ENCODE measurements at regions not wholly inside any gene's neighbourhood (a gene's known extent, or its start where the extent isn't known, plus 50 kb on each side); places are given as distances from the start of the nearest gene placed in this dataset.

GRCh38 chrX:20394451-20394850 lies 127.7 kb upstream of the RPS6KA3 start:
- 89 to 92% methylated on average over 4 of the region's 4 CpGs for WGBS, 2 donors
- Histone ChIP-seq H3K9me3 (no peaks in the 10 kb centered on the region), H3K27ac (no peak overlapping the region), H3K4me1 (peaks cover 0 to 4% (median 0%) of the 10 kb centered on the region in 4 donors), H3K27me3 (no peaks in the 10 kb centered on the region), H3K36me3 (no peaks in the 10 kb centered on the region), H3K4me3 (no peak overlapping the region)
- TF ChIP-seq EP300 (IDR thresholded peaks at IDR 0.05) (no peak), POLR2AphosphoS5 (IDR thresholded peaks at IDR 0.05) (no peak), POLR2A (IDR thresholded peaks at IDR 0.05) (no peak), CTCF (IDR thresholded peaks at IDR 0.05) (no peak)
- intact Hi-C loops (cut with DNase I) = no loop called here
- no peak for DNase-seq

- DNase-seq = no peak
- intact Hi-C loops (cut with DNase I) = no loop called here
- Histone ChIP-seq H3K9me3 (no peaks in the 10 kb centered on the region), H3K27me3 (no peaks in the 10 kb centered on the region), H3K36me3 (no peaks in the 10 kb centered on the region), H3K4me3 (no peak overlapping the region), H3K4me1 (peaks cover 0 to 4% (median 0%) of the 10 kb centered on the region in 4 donors), H3K27ac (no peak overlapping the region)
- TF ChIP-seq POLR2AphosphoS5 (IDR thresholded peaks at IDR 0.05) (no peak), POLR2A (IDR thresholded peaks at IDR 0.05) (no peak), EP300 (IDR thresholded peaks at IDR 0.05) (no peak), CTCF (IDR thresholded peaks at IDR 0.05) (no peak)
- 8 to 58% methylated on average over 1 of the region's 1 CpG for WGBS, 2 donors
Measured at GRCh38 chrX:20393944-20394343, 127.2 kb upstream of the RPS6KA3 start.

GRCh38 chrX:20388594-20388993 lies 121.9 kb upstream of the RPS6KA3 start:
- Histone ChIP-seq H3K27me3 (no peaks in the 10 kb centered on the region), H3K4me1 (no peaks in the 10 kb centered on the region), H3K36me3 (no peaks in the 10 kb centered on the region), H3K9me3 (no peaks in the 10 kb centered on the region), H3K27ac (no peak overlapping the region), H3K4me3 (no peak overlapping the region)
- DNase-seq = no peak
- no peak for TF ChIP-seq POLR2AphosphoS5 (IDR thresholded peaks at IDR 0.05)
- no peak for TF ChIP-seq POLR2A (IDR thresholded peaks at IDR 0.05)
- TF ChIP-seq EP300 (IDR thresholded peaks at IDR 0.05) = no peak
- no peak for TF ChIP-seq CTCF (IDR thresholded peaks at IDR 0.05)
- WGBS, 2 donors = 76 to 87% methylated on average over 5 of the region's 5 CpGs
- intact Hi-C loops (cut with DNase I) = no loop called here

- H3K27ac ChIP-seq = no peak overlapping the region
- H3K4me3 ChIP-seq = no peak overlapping the region
- TF ChIP-seq POLR2A (IDR thresholded peaks at IDR 0.05) = no peak
- TF ChIP-seq EP300 (IDR thresholded peaks at IDR 0.05) = no peak
- TF ChIP-seq CTCF (IDR thresholded peaks at IDR 0.05) = no peak
- TF ChIP-seq POLR2AphosphoS5 (IDR thresholded peaks at IDR 0.05) = no peak
- no peaks in the 10 kb centered on the region for H3K27me3 ChIP-seq
- DNase-seq = no peak
- intact Hi-C loops (cut with DNase I) = no loop called here
- H3K9me3 ChIP-seq = no peaks in the 10 kb centered on the region
- no peaks in the 10 kb centered on the region for H3K4me1 ChIP-seq
- no peaks in the 10 kb centered on the region for H3K36me3 ChIP-seq
- 23 to 39% methylated on average over 1 of the region's 1 CpG for WGBS, 2 donors
Measured at GRCh38 chrX:20383477-20383876, 116.8 kb upstream of the RPS6KA3 start.

GRCh38 chrX:20382518-20383297 lies 116.0 kb upstream of the RPS6KA3 start:
- Histone ChIP-seq H3K9me3 (no peaks in the 10 kb centered on the region), H3K4me1 (no peaks in the 10 kb centered on the region), H3K4me3 (no peak overlapping the region), H3K27ac (no peak overlapping the region), H3K36me3 (no peaks in the 10 kb centered on the region), H3K27me3 (no peaks in the 10 kb centered on the region)
- WGBS, 2 donors = 41 to 48% methylated on average over 3 of the region's 3 CpGs
- DNase-seq = no peak
- intact Hi-C loops (cut with DNase I) = no loop called here
- TF ChIP-seq POLR2A (IDR thresholded peaks at IDR 0.05) (no peak), EP300 (IDR thresholded peaks at IDR 0.05) (no peak), CTCF (IDR thresholded peaks at IDR 0.05) (no peak), POLR2AphosphoS5 (IDR thresholded peaks at IDR 0.05) (no peak)

Data from sigmoid colon (tissue), 6 donors.